OCI-LY7 (cell line): ENCODE measurements at regions not wholly inside any gene's neighbourhood (a gene's known extent, or its start where the extent isn't known, plus 50 kb on each side); places are given as distances from the start of the nearest gene placed in this dataset.

Experiments used
- BruUV-seq: library from RNA; stranded (reverse); fragments of 400-500 nt; replicated peaks from 2 replicates; lab custom pipeline; 2021; lab: Mats Ljungman, UMichigan
- CTCF ChIA-PET: fragments of 300-600 bp; sonication (Branson Sonifier 250); formaldehyde crosslinking; loops from one replicate; lab custom pipeline; 2022; ENCODE audit warnings: antibody characterized with exemption; ENCODE audit not compliant: unreplicated experiment; lab: Charles Lee
- POLR2A ChIA-PET: fragments of 300-600 bp; sonication (Branson Sonifier 250); formaldehyde crosslinking; loops from one replicate; lab custom pipeline; 2022; ENCODE audit warnings: antibody characterized with exemption; lab: Charles Lee
- DNase-seq: peaks from one replicate; pipeline ENCODE4 v3.0.0-alpha.2; 2015; ENCODE audit warnings: low spot score
- H2AFZ ChIP-seq: fragments of 200-600 bp; sonication (generic), shearing (Covaris generic); 2 replicates; pipeline ENCODE4 v1.6.1; 2014; ENCODE audit warnings: mild to moderate bottlenecking, antibody characterized with exemption, low read length, moderate library complexity
- H3K27ac ChIP-seq: fragments of 200-600 bp; sonication (generic); 2 replicates; pipeline ENCODE4 v1.5.1; 2014; ENCODE audit warnings: mixed run types, low read depth, mild to moderate bottlenecking, moderate library complexity, low read length, inconsistent platforms; ENCODE audit not compliant: poor library complexity, severe bottlenecking
- H3K36me3 ChIP-seq: fragments of 200-600 bp; sonication (generic); 2 replicates; pipeline ENCODE4 v1.6.1; 2014; ENCODE audit warnings: mild to moderate bottlenecking, antibody characterized with exemption, low read length, moderate library complexity, mixed read lengths; ENCODE audit not compliant: insufficient read depth
- H3K4me1 ChIP-seq: fragments of 200-600 bp; sonication (generic); 2 replicates; pipeline ENCODE4 v1.5.1; 2014; ENCODE audit warnings: mild to moderate bottlenecking, low read length; ENCODE audit not compliant: insufficient read depth, poor library complexity, severe bottlenecking
- H3K4me2 ChIP-seq: fragments of 200-600 bp; sonication (generic); 2 replicates; pipeline ENCODE4 v1.6.1; 2014; ENCODE audit warnings: mild to moderate bottlenecking, low read length
- H3K4me3 ChIP-seq: fragments of 200-600 bp; sonication (generic); 2 replicates; pipeline ENCODE4 v1.5.1; 2014; ENCODE audit warnings: mild to moderate bottlenecking, low read depth, low read length; ENCODE audit not compliant: poor library complexity, severe bottlenecking
- H3K79me2 ChIP-seq: fragments of 200-600 bp; sonication (generic); 2 replicates; pipeline ENCODE4 v1.6.1; 2016; ENCODE audit warnings: low read depth, mild to moderate bottlenecking, low read length, moderate library complexity, mixed read lengths; ENCODE audit not compliant: insufficient read depth
- H3K9me2 ChIP-seq: fragments of 200-600 bp; sonication (generic); 2 replicates; pipeline ENCODE4 v1.6.1; 2016; ENCODE audit warnings: mild to moderate bottlenecking, low read length, mixed read lengths; ENCODE audit not compliant: insufficient read depth
- H3K9me3 ChIP-seq: fragments of 200-600 bp; sonication (generic); 2 replicates; pipeline ENCODE4 v1.6.1; 2014; ENCODE audit warnings: mild to moderate bottlenecking, mixed run types, low read length, mixed read lengths
- H4K20me1 ChIP-seq: fragments of 200-600 bp; sonication (generic); 2 replicates; pipeline ENCODE4 v1.6.1; 2014; ENCODE audit warnings: mild to moderate bottlenecking, antibody characterized with exemption, low read length, moderate library complexity, mixed read lengths; ENCODE audit not compliant: insufficient read depth
- CTCF ChIP-seq: fragments of 200-600 bp; sonication (generic); conservative IDR thresholded peaks from 2 replicates; pipeline ENCODE4 v1.5.1; 2014; ENCODE audit warnings: mild to moderate bottlenecking, antibody characterized with exemption, low read length, moderate library complexity, mixed read lengths
- EZH2phosphoT487 ChIP-seq: fragments of 200-600 bp; sonication (generic); IDR thresholded peaks from 2 replicates; pipeline ENCODE4 v1.6.1; 2018; ENCODE audit warnings: low read depth, borderline replicate concordance, mild to moderate bottlenecking, mixed run types, antibody characterized with exemption, low read length, moderate library complexity, mixed read lengths
- intact Hi-C: fragments of 100-400 bp; cut with micrococcal nuclease; formaldehyde crosslinking; loops from one replicate; pipeline ENCODE4 v1.10.0; 2022; ENCODE audit not compliant: unreplicated experiment

- no TSS peak for BruUV-seq
- ChIA-PET CTCF (no interaction called here), POLR2A (no interaction called here)
- Histone ChIP-seq H2AFZ (no peak overlapping the region), H3K4me2 (no peak overlapping the region), H3K36me3 (no peaks in the 10 kb centered on the region), H3K9me2 (no peaks in the 10 kb centered on the region), H3K9me3 (no peaks in the 10 kb centered on the region), H3K27ac (no peak overlapping the region), H3K4me3 (no peak overlapping the region), H3K79me2 (no peaks in the 10 kb centered on the region), H4K20me1 (no peaks in the 10 kb centered on the region), H3K4me1 (no peaks in the 10 kb centered on the region)
- intact Hi-C loops = no loop called here
- DNase-seq = no peak
- TF ChIP-seq EZH2phosphoT487 = no peak
- no peak for TF ChIP-seq CTCF
Observed at GRCh38 chr11:109071262-109071661, 350.7 kb upstream of the C11orf87 start.

- ChIA-PET POLR2A (no interaction called here), CTCF (no interaction called here)
- Histone ChIP-seq H4K20me1 (no peaks in the 10 kb centered on the region), H3K9me3 (no peaks in the 10 kb centered on the region), H3K4me3 (no peak overlapping the region), H3K9me2 (no peaks in the 10 kb centered on the region), H3K27ac (no peak overlapping the region), H3K79me2 (no peaks in the 10 kb centered on the region), H3K4me1 (no peaks in the 10 kb centered on the region), H2AFZ (no peak overlapping the region), H3K4me2 (no peak overlapping the region), H3K36me3 (no peaks in the 10 kb centered on the region)
- BruUV-seq = no TSS peak
- DNase-seq = no peak
- intact Hi-C loops = no loop called here
- TF ChIP-seq CTCF = no peak
- TF ChIP-seq EZH2phosphoT487 = no peak
Observed at GRCh38 chr11:109071712-109072524, 350.1 kb upstream of the C11orf87 start.
